ENCODE measurements at regions not wholly inside any gene's neighbourhood (a gene's known extent, or its start where the extent isn't known, plus 50 kb on each side); places are given as distances from the start of the nearest gene placed in this dataset.
"Not testable (repeated sequence)": the region's sequence is repeated elsewhere in the genome, so short reads cannot be mapped to it uniquely, and the experiment has no call there.

DNA sequence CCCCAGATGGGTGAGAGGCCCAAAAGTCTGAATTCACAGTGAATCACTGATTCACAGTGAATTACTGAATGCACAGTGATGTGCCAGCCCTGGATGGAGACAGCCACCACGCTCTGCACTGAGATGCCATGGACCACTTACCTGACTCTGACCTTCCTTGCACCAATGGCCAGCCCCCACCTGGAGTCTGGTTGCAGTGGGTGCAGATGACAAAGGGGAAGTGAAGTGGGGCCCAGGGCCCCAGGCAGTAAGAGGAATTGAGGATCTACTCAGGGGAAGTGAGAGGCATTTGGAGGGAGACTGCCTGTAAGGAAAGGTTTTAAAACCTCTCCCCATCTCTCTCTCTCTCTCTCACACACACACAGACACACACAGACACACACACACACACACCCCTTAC is 412.1 kb downstream of the CYLC2 start:
- no peak for DNase-seq

- no peak for DNase-seq
Observed at GRCh38 chr9:103410059-103410458, 414.9 kb downstream of the CYLC2 start.

GRCh38 chr9:103427696-103428095 is 432.6 kb downstream of the CYLC2 start:
- no peak for DNase-seq

DNA sequence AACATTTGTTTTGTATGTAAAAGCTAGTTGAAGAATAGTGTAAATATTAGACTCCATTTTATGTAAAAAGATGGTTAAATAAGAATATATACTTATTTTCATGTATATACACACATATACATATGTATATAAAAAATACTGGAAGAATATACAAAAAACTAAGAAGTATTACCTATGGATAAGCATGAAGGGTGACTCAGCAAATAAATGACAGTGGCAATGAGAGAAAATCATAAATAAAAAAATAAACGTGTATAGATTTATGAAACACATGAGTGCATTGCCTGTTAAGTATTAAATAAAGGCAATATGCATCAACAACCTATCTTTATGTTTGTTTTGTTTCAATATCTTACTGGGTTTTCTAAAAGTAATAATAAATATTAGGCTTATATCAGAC is 435.3 kb downstream of the CYLC2 start:
- DNase-seq = no peak

DNA sequence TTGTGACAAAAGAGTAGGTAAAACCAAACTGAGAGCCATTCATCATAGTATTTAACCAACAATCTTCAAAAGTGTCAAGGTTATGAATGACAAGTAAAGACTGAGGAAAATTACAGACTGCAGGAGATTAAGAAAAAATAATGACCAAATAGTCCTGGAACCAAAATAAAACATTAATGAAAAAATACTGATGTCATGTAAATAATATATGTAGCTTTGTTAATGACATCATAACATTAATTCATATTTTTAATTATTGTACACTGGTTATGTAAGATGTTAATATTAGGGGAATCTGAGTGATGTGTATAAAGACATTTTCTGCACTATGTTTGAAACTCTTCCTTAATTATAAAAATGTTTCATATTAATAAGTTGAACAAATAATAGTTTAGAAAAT is 436.7 kb downstream of the CYLC2 start:
- no peak for DNase-seq

DNA sequence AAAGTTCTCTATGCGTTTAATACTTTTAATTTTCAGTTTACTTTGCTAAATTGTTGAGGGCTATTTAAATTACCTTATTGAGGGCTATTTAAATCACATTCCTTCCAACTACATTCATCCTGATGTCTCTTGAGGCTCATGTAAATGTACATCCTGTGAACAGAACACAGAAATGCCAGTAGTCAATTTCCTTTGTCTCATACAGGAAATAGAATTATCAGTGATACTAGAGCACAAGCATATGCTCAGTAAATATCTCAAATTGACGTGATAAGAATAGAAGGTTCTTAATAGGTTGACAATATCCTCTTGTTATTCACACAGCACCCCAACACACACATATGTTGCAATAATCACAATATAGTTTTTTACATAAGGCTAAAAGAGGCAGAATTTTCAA is 449.0 kb downstream of the CYLC2 start:
- DNase-seq = no peak

- DNase-seq = no peak
Observed at GRCh38 chr9:103458826-103459225, 463.7 kb downstream of the CYLC2 start.

GRCh38 chr9:103471241-103471640 is 476.1 kb downstream of the CYLC2 start:
- no peak for DNase-seq

DNA sequence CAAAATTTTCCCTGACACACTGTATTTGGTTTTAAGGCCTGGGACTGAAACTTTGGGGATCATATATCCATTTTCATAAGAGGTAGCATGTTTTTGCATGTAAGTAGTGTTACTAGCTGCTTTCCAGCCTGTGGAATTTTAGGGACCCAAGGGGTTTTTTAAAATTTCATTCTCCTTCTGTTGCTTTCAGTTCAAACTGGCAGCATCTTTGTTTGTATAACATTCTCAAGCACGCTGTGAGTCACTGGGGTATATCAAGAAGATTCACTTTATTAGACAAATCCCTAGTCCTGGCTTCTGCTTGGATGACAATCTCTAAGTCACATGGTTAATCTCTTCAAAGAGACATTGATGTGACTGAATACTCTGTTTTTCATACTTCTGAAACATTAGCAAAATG is 479.0 kb downstream of the CYLC2 start:
- no peak for DNase-seq

- DNase-seq = no peak
Observed at GRCh38 chr9:103483471-103484096, 488.5 kb downstream of the CYLC2 start.

DNA sequence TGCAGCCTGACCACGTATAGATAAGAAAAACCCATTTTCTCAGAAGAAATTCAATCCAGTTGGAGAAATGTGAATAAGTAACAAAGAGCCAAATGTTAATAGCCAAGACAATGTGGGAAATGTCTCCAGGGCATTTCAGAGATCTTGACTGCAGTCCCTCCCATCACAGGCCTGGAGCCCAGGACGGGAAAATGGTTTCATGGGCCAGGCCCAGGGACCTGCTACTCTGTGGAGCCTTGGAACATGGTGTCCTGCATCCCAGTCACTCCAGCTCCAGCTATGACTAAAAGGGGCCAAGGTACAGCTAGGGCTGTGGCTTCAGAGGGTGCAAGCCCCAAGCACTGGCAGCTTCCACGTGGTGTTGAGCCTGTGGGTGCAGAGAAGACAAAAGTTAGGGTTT is 490.0 kb downstream of the CYLC2 start:
- DNase-seq = no peak

- DNase-seq = no peak
Observed at GRCh38 chr9:103514767-103515166, 519.6 kb downstream of the CYLC2 start.

DNA sequence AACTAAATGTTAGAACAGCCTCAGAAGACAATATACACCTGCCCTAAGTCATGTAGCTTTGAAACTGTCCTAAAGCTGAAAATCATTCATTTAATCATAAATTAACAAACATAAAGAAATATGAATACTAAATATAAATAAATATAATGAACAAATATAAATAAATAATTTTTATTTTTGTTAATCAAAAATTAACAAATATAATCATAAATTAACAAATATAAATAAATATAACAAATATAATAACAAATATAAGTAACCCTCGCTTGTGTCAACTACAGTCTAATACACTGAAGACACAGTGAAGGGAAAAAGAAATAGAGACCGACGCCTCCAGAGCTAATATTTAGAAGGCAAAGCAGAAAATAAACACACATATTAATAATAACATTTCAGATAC is 527.3 kb downstream of the CYLC2 start:
- no peak for DNase-seq

- DNase-seq = no peak
Observed at GRCh38 chr9:103530934-103531333, 535.8 kb downstream of the CYLC2 start.

DNA sequence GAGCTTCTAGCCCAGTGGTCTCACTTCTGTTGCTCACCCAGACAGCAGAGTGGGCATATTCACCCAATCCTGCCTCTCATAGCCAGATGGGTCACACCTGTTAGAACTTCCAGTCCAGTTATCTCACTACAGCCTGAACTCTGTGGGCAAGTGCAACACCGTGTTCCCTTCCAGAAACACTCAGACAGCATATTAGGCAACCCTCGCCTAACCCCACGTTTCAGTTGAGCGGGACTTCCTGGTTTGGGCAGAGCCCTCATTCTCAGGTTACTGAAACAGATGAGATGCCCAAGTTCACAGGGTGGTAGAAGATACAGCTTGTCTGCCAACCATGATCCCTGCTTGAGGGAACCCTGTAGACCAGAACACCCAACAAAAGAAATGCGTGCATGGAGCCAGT is 538.2 kb downstream of the CYLC2 start:
- no peak for DNase-seq

DNA sequence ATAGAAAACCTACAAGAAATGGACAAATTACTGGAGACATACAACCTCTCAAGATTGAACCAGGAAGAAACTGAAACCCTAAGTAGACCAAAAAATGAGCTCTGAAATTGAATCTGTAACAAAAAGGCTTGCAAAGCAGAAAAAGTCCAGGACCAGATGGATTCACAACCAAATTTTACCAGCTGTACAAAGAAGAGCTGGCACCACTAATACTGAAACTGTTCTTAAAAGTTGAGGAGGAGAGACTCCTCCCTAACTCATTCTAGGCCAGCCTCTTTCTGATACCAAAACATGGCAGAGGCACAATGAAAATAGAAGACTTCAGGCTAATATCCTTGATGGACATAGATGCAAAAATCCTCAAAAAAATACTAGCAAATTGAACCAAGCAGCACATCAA is 542.3 kb downstream of the CYLC2 start:
- no peak for DNase-seq

GRCh38 chr9:103545260-103545659 is 548.8 kb upstream of the SMC2 start:
- DNase-seq = no peak

DNA sequence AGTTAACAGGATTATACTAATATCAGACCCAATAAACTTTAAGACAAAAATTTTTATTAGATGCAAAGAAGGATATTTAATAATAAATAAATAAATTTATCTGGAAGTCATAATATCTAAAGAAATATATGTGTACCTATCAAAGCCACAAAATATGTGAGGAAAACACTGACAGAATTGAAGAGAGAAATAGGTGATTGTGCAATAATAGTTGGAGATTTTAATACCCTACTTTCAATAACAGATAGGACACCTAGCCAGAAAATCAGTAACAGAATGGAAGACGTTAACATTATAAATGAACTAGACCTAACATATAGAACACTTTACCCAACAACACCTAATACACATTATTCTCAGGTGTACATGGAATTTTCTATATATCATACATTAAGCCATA is 541.4 kb upstream of the SMC2 start:
- no peak for DNase-seq

DNA sequence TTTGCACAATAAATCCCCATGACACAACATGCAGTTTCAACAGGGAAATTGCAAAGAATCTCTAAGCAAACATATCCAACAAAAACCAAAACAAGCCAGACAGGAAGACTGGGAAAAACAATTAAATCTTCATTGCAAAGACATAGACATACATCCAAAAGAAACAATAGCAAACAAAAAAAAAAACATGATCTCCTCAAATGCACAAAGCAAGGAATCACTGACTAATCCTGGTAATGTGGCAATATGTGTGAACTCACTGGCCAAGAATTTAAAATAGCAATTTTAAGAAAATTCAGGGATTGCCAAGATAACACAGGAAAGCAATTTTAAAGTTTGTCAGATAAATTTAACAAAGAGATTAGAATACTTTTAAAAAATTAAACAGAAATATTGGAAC is 520.1 kb upstream of the SMC2 start:
- DNase-seq = no peak

- DNase-seq = no peak
Observed at GRCh38 chr9:103586721-103587120, 507.4 kb upstream of the SMC2 start.

- no peak for DNase-seq
Observed at GRCh38 chr9:103601287-103601686, 492.8 kb upstream of the SMC2 start.

DNA sequence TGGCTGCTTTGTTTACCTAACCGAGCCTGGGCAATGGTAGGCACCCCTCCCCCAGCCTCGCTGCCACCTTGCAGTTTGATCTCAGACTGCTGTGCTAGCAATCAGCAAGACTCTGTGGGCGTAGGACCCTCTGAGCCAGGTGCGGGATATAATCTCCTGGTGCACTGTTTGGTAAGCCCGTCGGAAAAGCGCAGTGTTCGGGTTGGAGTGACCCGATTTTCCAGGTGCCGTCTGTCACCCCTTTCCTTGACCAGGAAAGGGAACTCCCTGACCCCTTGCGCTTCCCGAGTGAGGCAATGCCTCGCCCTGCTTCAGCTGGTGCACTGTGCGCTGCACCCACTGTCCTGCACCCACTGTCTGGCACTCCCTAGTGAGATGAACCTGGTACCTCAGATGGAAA is 482.2 kb upstream of the SMC2 start:
- DNase-seq = not testable (repeated sequence)

GRCh38 chr9:103615994-103616393 is 478.1 kb upstream of the SMC2 start:
- DNase-seq = no peak

DNA sequence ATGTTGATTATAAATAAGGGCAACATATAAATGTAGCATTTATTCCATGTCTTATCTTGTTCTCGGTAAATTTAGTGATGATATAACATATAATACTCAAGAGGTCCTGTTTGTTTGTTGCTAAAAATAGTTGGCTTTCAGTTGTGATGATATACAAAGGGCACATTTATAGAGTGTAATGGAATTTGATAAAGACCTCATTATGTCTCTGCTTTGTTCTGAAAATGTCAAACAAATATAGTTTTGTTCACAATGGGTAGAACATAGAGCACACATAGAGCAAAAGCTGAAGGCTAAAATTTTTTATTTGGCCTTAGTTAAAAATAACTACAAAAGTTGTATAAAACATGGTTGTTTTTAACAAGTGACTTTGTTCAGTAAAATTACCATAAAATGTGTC is 477.1 kb upstream of the SMC2 start:
- no peak for DNase-seq

- no peak for DNase-seq
Observed at GRCh38 chr9:103625161-103625804, 468.8 kb upstream of the SMC2 start.
